Endothelial cell (in vitro differentiated cells): ENCODE measurements at regions not wholly inside any gene's neighbourhood (a gene's known extent, or its start where the extent isn't known, plus 50 kb on each side); places are given as distances from the start of the nearest gene placed in this dataset.

Source experiments
- DNase-seq: peaks from one replicate; pipeline ENCODE4 v3.0.0; 2021; ENCODE audit warnings: low spot score
- H3K27ac Mint-ChIP-seq: one replicate; pipeline ENCODE4 v1.8.0; 2021; ENCODE audit warnings: mixed read lengths, inconsistent platforms; ENCODE audit not compliant: unreplicated experiment
- H3K27me3 Mint-ChIP-seq: one replicate; pipeline ENCODE4 v1.8.0; 2021; ENCODE audit warnings: mild to moderate bottlenecking, moderate library complexity, mixed read lengths, inconsistent platforms; ENCODE audit not compliant: unreplicated experiment
- H3K36me3 Mint-ChIP-seq: one replicate; pipeline ENCODE4 v1.8.0; 2021; ENCODE audit warnings: mild to moderate bottlenecking, low read depth, mixed read lengths, inconsistent platforms; ENCODE audit not compliant: unreplicated experiment
- H3K4me1 Mint-ChIP-seq: one replicate; pipeline ENCODE4 v1.8.0; 2021; ENCODE audit warnings: mild to moderate bottlenecking, mixed read lengths, inconsistent platforms; ENCODE audit not compliant: unreplicated experiment
- H3K4me3 Mint-ChIP-seq: one replicate; pipeline ENCODE4 v1.8.0; 2021; ENCODE audit warnings: mild to moderate bottlenecking, mixed read lengths, inconsistent platforms; ENCODE audit not compliant: unreplicated experiment
- H3K9me3 Mint-ChIP-seq: one replicate; pipeline ENCODE4 v1.8.0; 2021; ENCODE audit warnings: mixed read lengths, inconsistent platforms; ENCODE audit not compliant: unreplicated experiment
- CTCF ChIP-seq: fragments of 200-600 bp; sonication (generic); IDR thresholded peaks from one replicate; pipeline ENCODE4 v1.5.0; 2021; ENCODE audit warnings: antibody characterized with exemption; ENCODE audit not compliant: unreplicated experiment

- no peak for DNase-seq
- Mint-ChIP-seq H3K4me3 (no peak overlapping the region), H3K27ac (no peak overlapping the region), H3K27me3 (no peaks in the 10 kb centered on the region), H3K36me3 (peaks cover 4% of the 10 kb centered on the region), H3K4me1 (no peaks in the 10 kb centered on the region), H3K9me3 (peaks cover 7% of the 10 kb centered on the region)
- no peak for TF ChIP-seq CTCF
Observed at GRCh38 chr5:18195910-18196309, 561.6 kb downstream of the TAF11L14 start.

DNA sequence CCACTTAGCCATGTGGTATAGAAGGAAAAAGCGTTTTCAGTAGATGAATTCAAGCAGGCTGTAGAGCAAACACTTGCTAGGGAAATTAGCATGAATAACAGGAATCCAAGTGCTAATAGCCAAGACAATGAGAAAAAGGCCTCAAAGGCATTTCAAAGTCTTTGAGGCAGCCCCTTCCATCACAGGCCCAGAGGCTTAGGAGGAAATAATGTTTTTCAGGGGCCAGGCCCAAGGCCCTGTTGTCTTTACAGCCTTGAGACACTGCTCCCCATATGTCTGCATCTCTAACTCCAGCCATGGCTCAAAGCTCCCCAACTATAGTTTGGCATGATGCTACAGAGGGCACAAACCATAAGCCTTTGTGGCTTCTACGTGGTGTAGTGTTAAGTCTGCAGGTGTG, 563.5 kb downstream of the TAF11L14 start:
- no peak for TF ChIP-seq CTCF
- Mint-ChIP-seq H3K9me3 (peaks cover 7% of the 10 kb centered on the region), H3K36me3 (peaks cover 4% of the 10 kb centered on the region), H3K27ac (no peak overlapping the region), H3K4me3 (no peak overlapping the region), H3K27me3 (no peaks in the 10 kb centered on the region), H3K4me1 (no peaks in the 10 kb centered on the region)
- DNase-seq: no peak

DNA sequence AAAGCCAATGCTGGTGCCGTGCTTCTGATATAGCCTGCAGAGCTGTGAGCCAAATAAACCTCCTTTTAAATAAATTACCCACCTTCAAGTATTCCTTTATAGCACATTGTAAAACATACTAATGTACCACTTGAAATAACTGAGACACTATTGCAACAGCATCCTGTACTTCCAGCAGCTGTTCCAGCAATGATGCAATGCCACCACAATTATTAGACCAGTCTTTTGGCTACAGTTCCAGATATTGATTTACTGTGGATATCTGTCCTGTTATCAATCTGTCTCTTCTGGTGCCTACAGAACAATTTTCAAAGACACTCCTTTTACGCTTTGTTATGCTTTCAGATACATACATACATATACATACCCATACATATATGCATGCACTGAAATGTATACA, 567.9 kb downstream of the TAF11L14 start:
- no peak for TF ChIP-seq CTCF
- peaks cover 3% of the 10 kb centered on the region for H3K9me3 Mint-ChIP-seq
- no peak for DNase-seq
- no peaks in the 10 kb centered on the region for H3K4me1 Mint-ChIP-seq
- H3K27me3 Mint-ChIP-seq: peaks cover 1% of the 10 kb centered on the region
- no peak overlapping the region for H3K4me3 Mint-ChIP-seq
- no peak overlapping the region for H3K27ac Mint-ChIP-seq
- H3K36me3 Mint-ChIP-seq: peaks cover 1% of the 10 kb centered on the region

DNA sequence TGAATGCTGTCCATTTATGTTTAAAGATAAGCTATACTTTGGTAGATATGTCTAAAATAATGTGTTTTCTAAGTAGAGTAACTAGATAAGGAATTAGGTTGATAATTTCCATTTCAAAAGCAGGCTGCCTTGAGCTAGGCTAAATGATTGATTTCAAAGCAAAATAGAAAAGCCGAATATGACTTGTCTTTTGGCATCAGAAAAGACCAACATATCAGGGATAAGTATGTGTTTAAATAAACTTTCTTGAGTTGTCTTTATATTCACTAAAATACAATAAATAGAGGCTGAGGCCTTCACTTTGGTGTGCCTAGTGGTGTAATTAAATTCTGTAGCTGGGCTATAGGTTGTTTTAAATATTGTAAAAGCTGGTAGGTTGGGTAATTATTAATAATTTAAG, 569.0 kb downstream of the TAF11L14 start:
- no peaks in the 10 kb centered on the region for H3K4me1 Mint-ChIP-seq
- no peak overlapping the region for H3K4me3 Mint-ChIP-seq
- H3K9me3 Mint-ChIP-seq: no peaks in the 10 kb centered on the region
- no peak overlapping the region for H3K27ac Mint-ChIP-seq
- no peak for DNase-seq
- no peaks in the 10 kb centered on the region for H3K36me3 Mint-ChIP-seq
- no peak for TF ChIP-seq CTCF
- peaks cover 1% of the 10 kb centered on the region for H3K27me3 Mint-ChIP-seq

DNA sequence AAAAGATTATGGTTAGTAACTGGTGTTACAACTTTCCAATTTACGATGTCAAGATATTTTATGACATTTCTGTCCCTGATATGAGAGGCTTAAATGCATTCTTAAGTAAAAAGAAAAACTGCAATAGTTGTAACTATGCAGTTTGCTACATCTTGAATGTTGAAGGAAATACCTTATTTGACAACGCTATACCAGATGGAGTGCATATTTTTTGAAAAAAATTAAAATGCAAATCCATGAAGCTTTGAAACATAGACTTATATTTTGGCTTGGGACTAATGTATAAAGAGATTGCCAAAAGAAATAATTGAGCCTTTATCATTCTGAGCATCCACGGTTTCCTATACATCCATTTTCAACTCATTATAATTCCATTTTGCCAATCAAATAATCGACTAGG, 579.4 kb downstream of the TAF11L14 start:
- H3K4me3 Mint-ChIP-seq: no peak overlapping the region
- H3K9me3 Mint-ChIP-seq: no peaks in the 10 kb centered on the region
- H3K36me3 Mint-ChIP-seq: no peaks in the 10 kb centered on the region

More for the DNA sequence above, 579.4 kb downstream of the TAF11L14 start:
- no peaks in the 10 kb centered on the region for H3K27me3 Mint-ChIP-seq
- no peaks in the 10 kb centered on the region for H3K4me1 Mint-ChIP-seq
- TF ChIP-seq CTCF: no peak
- no peak for DNase-seq
- H3K27ac Mint-ChIP-seq: no peak overlapping the region
